AG04450 (cell line): ENCODE measurements at regions not wholly inside any gene's neighbourhood (a gene's known extent, or its start where the extent isn't known, plus 50 kb on each side); places are given as distances from the start of the nearest gene placed in this dataset.

Experiments
- CTCF ChIA-PET: fragments of 300-600, 350-600 bp; formaldehyde crosslinking; extraction: SDS; loops from one replicate; lab custom pipeline; 2022; ENCODE audit warnings: antibody characterized with exemption, inconsistent platforms; lab: Charles Lee
- POLR2A ChIA-PET: fragments of 350-600 bp; formaldehyde crosslinking; extraction: SDS; loops from one replicate; lab custom pipeline; 2021; ENCODE audit warnings: antibody characterized with exemption, inconsistent platforms; lab: Yijun Ruan, JAX
- DNase-seq: peaks from one replicate; pipeline ENCODE4 v3.0.0-alpha.2; 2011; ENCODE audit warnings: low read depth, low spot score
- H3K27ac ChIP-seq: one replicate; pipeline ENCODE4 v1.5.1; 2012; ENCODE audit warnings: low read depth, low read length, control low read depth
- H3K27me3 ChIP-seq: one replicate; pipeline ENCODE4 v1.6.0; 2012; ENCODE audit warnings: low read length; ENCODE audit not compliant: control insufficient read depth, insufficient read depth
- H3K4me3 ChIP-seq: 2 replicates; pipeline ENCODE4 v1.5.1; 2011; ENCODE audit warnings: mild to moderate bottlenecking, low read depth, low read length, control low read depth
- H3K9me3 ChIP-seq: 2 replicates; pipeline ENCODE4 v1.5.1; 2012; ENCODE audit warnings: low read length; ENCODE audit not compliant: control insufficient read depth, insufficient read depth
- TF ChIP-seq, protein P1 (sequence below): IDR thresholded peaks from 2 replicates; pipeline ENCODE4 v1.5.1; 2011; ENCODE audit warnings: low read depth, low read length, control low read depth, inconsistent platforms

DNA sequence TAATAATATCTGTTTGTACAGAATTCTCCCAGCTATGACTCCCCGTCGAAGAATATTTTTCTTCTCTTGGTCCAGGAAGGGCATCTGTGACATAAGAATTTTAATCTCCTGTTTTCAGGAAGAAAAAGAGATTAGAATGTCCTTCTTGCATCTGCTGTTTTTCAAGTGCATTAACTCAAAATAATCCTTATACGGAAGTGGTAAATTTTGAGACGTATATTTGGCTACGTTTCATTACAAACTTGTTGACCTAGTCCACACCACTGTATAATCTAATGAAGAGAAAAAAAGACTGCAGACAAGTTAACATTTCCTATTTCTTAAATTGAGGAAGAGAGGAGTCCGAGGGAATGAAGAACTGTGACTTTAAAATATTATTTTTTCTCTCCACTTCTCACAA lies 959.9 kb downstream of the DIAPH3 start:
- H3K27ac ChIP-seq = no peak overlapping the region
- TF ChIP-seq, protein P1, sequence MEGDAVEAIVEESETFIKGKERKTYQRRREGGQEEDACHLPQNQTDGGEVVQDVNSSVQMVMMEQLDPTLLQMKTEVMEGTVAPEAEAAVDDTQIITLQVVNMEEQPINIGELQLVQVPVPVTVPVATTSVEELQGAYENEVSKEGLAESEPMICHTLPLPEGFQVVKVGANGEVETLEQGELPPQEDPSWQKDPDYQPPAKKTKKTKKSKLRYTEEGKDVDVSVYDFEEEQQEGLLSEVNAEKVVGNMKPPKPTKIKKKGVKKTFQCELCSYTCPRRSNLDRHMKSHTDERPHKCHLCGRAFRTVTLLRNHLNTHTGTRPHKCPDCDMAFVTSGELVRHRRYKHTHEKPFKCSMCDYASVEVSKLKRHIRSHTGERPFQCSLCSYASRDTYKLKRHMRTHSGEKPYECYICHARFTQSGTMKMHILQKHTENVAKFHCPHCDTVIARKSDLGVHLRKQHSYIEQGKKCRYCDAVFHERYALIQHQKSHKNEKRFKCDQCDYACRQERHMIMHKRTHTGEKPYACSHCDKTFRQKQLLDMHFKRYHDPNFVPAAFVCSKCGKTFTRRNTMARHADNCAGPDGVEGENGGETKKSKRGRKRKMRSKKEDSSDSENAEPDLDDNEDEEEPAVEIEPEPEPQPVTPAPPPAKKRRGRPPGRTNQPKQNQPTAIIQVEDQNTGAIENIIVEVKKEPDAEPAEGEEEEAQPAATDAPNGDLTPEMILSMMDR = no peak
- ChIA-PET POLR2A (no interaction called here), CTCF (no interaction called here)
- H3K4me3 ChIP-seq = no peak overlapping the region
- H3K27me3 ChIP-seq = no peaks in the 10 kb centered on the region
- no peaks in the 10 kb centered on the region for H3K9me3 ChIP-seq
- no peak for DNase-seq

GRCh38 chr13:59205501-59205900 lies 958.2 kb downstream of the DIAPH3 start:
- TF ChIP-seq, protein P1 = no peak
- no peak for DNase-seq

GRCh38 chr13:59208405-59209195 lies 955.1 kb downstream of the DIAPH3 start:
- POLR2A ChIA-PET = no interaction called here
- no peak for DNase-seq
- peaks cover 4% of the 10 kb centered on the region for H3K27me3 ChIP-seq
- CTCF ChIA-PET = no interaction called here
- no peaks in the 10 kb centered on the region for H3K9me3 ChIP-seq
- TF ChIP-seq, protein P1 = no peak
- no peak overlapping the region for H3K4me3 ChIP-seq
- no peak overlapping the region for H3K27ac ChIP-seq

More at GRCh38 chr13:59205501-59205900, 958.2 kb downstream of the DIAPH3 start:
- Histone ChIP-seq H3K9me3 (no peaks in the 10 kb centered on the region), H3K4me3 (no peak overlapping the region), H3K27me3 (no peaks in the 10 kb centered on the region), H3K27ac (no peak overlapping the region)
- POLR2A ChIA-PET = no interaction called here
- CTCF ChIA-PET = no interaction called here

GRCh38 chr13:59210543-59210942 lies 953.2 kb downstream of the DIAPH3 start:
- ChIA-PET CTCF (no interaction called here), POLR2A (no interaction called here)
- Histone ChIP-seq H3K27ac (no peak overlapping the region), H3K9me3 (no peaks in the 10 kb centered on the region), H3K4me3 (no peak overlapping the region), H3K27me3 (peaks cover 4% of the 10 kb centered on the region)
- TF ChIP-seq, protein P1 = no peak
- no peak for DNase-seq

- no peaks in the 10 kb centered on the region for H3K9me3 ChIP-seq
- ChIA-PET CTCF (no interaction called here), POLR2A (no interaction called here)
- TF ChIP-seq, protein P1 = no peak
- no peak for DNase-seq
- H3K4me3 ChIP-seq = no peak overlapping the region
- no peak overlapping the region for H3K27ac ChIP-seq
- H3K27me3 ChIP-seq = peaks cover 4% of the 10 kb centered on the region
These were observed 952.1 kb downstream of the DIAPH3 start for GRCh38 chr13:59211606-59212005.
